GM12873 (cell line): ENCODE measurements at regions not wholly inside any gene's neighbourhood (a gene's known extent, or its start where the extent isn't known, plus 50 kb on each side); places are given as distances from the start of the nearest gene placed in this dataset.

Experiments
- CTCF ChIP-seq: IDR thresholded peaks from 2 replicates; pipeline ENCODE4 v1.5.1; 2012; ENCODE audit warnings: low read depth, mild to moderate bottlenecking, moderate library complexity, low read length, control low read depth; ENCODE audit not compliant: insufficient read depth; ENCODE audit errors: missing control alignments

GRCh38 chr22:49224243-49224642, 603.4 kb downstream of the BRD1 start:
- no peak for TF ChIP-seq CTCF

GRCh38 chr22:49218142-49218541, 609.5 kb downstream of the BRD1 start:
- TF ChIP-seq CTCF: no peak

GRCh38 chr22:49216579-49216978, 611.1 kb downstream of the BRD1 start:
- TF ChIP-seq CTCF: no peak

GRCh38 chr22:49215840-49216239, 611.8 kb downstream of the BRD1 start:
- no peak for TF ChIP-seq CTCF

- no peak for TF ChIP-seq CTCF
These were observed 612.7 kb downstream of the BRD1 start for GRCh38 chr22:49214976-49215375.

- TF ChIP-seq CTCF: no peak
These were observed 613.8 kb downstream of the BRD1 start for GRCh38 chr22:49213731-49214352.

- no peak for TF ChIP-seq CTCF
These were observed 615.2 kb downstream of the BRD1 start for GRCh38 chr22:49212466-49212865.

GRCh38 chr22:49212002-49212401, 615.7 kb downstream of the BRD1 start:
- no peak for TF ChIP-seq CTCF
